IMR-90 (cell line): ENCODE measurements at regions not wholly inside any gene's neighbourhood (a gene's known extent, or its start where the extent isn't known, plus 50 kb on each side); places are given as distances from the start of the nearest gene placed in this dataset.

Experiments
- ATAC-seq: fragments of 200-7000 bp; cut with Tn5 transposase; 2 replicates; pipeline ENCODE4 v1.9.1; 2020; ENCODE audit warnings: low read depth, mild to moderate bottlenecking, moderate library complexity
- BruUV-seq: library from RNA; stranded (reverse); fragments of 400-500 nt; replicated peaks from 2 replicates; lab custom pipeline; 2021; lab: Mats Ljungman, UMichigan
- CTCF ChIA-PET: fragments of 300-600 bp; formaldehyde crosslinking; extraction: SDS; loops from one replicate; lab custom pipeline; 2021; ENCODE audit warnings: antibody characterized with exemption; lab: Yijun Ruan, JAX
- POLR2A ChIA-PET: fragments of 300-600 bp; sonication (Branson Sonifier 250); formaldehyde crosslinking; loops from one replicate; lab custom pipeline; 2022; ENCODE audit warnings: antibody characterized with exemption; ENCODE audit not compliant: unreplicated experiment; lab: Charles Lee
- DNase-seq: peaks from one replicate; pipeline ENCODE4 v3.0.0; 2013
- H2AFZ ChIP-seq: replicated peaks from 2 replicates; pipeline ENCODE3; 2013; ENCODE audit warnings: low read length, mild to moderate bottlenecking; ENCODE audit not compliant: poor library complexity
- H2AK5ac ChIP-seq: 2 replicates; pipeline ENCODE4 v1.6.1; 2013; ENCODE audit warnings: low read depth, low read length, inconsistent platforms
- H2AK9ac ChIP-seq: replicated peaks from 2 replicates; pipeline ENCODE3; 2013; ENCODE audit warnings: mild to moderate bottlenecking, low read depth, low read length, moderate library complexity; ENCODE audit not compliant: poor library complexity
- H2BK120ac ChIP-seq: 2 replicates; pipeline ENCODE4 v1.6.1; 2013; ENCODE audit warnings: low read depth, low read length, inconsistent platforms
- H2BK15ac ChIP-seq: 3 replicates; pipeline ENCODE4 v1.6.1; 2013; ENCODE audit warnings: low read depth, low read length, inconsistent platforms
- H2BK20ac ChIP-seq: 2 replicates; pipeline ENCODE4 v1.6.1; 2013; ENCODE audit warnings: low read depth, mild to moderate bottlenecking, inconsistent platforms, low read length, moderate library complexity
- H2BK5ac ChIP-seq: 2 replicates; pipeline ENCODE4 v1.6.1; 2013; ENCODE audit warnings: mild to moderate bottlenecking, low read depth, low read length, inconsistent platforms; ENCODE audit not compliant: poor library complexity, severe bottlenecking
- H3K14ac ChIP-seq: replicated peaks from 2 replicates; pipeline ENCODE4 v1.6.1; 2013; ENCODE audit warnings: low read depth, low read length, inconsistent platforms
- H3K18ac ChIP-seq: 2 replicates; pipeline ENCODE4 v1.6.1; 2013; ENCODE audit warnings: low read depth, low read length, control low read depth
- H3K23ac ChIP-seq: 2 replicates; pipeline ENCODE4 v1.6.1; 2013; ENCODE audit warnings: low read depth, low read length, inconsistent platforms
- H3K27ac ChIP-seq: 2 replicates; pipeline ENCODE4 v1.5.1; 2013; ENCODE audit warnings: mild to moderate bottlenecking, control low read depth, low read length; ENCODE audit not compliant: insufficient read depth
- H3K27me3 ChIP-seq: 2 replicates; pipeline ENCODE4 v1.6.1; 2013; ENCODE audit warnings: low read length; ENCODE audit not compliant: control insufficient read depth, insufficient read depth
- H3K36me3 ChIP-seq: 2 replicates; pipeline ENCODE4 v1.6.1; 2013; ENCODE audit warnings: low read length, mixed read lengths; ENCODE audit not compliant: control insufficient read depth, insufficient read depth
- H3K4ac ChIP-seq: 2 replicates; pipeline ENCODE4 v1.6.1; 2013; ENCODE audit warnings: low read depth, low read length, inconsistent platforms
- H3K4me1 ChIP-seq: 2 replicates; pipeline ENCODE4 v1.6.1; 2013; ENCODE audit warnings: low read length, mixed read lengths; ENCODE audit not compliant: control insufficient read depth, insufficient read depth
- H3K4me2 ChIP-seq: 2 replicates; pipeline ENCODE4 v1.6.1; 2013; ENCODE audit warnings: low read depth, mild to moderate bottlenecking, control low read depth, low read length, moderate library complexity
- H3K4me3 ChIP-seq: 2 replicates; pipeline ENCODE4 v1.5.1; 2013; ENCODE audit warnings: low read depth, mild to moderate bottlenecking, control low read depth, low read length, moderate library complexity; ENCODE audit not compliant: insufficient read depth
- H3K56ac ChIP-seq: 2 replicates; pipeline ENCODE4 v1.6.1; 2013; ENCODE audit warnings: low read length, inconsistent platforms; ENCODE audit not compliant: insufficient read depth; ENCODE audit errors: extremely low read depth
- H3K79me1 ChIP-seq, 2 experiments: 2 replicates each; pipeline ENCODE4 v1.6.1; 2013; ENCODE audit warnings: low read length in 2 of 2, inconsistent platforms in 1 of 2, low read depth in 1 of 2
- H3K9ac ChIP-seq: 2 replicates; pipeline ENCODE4 v1.6.1; 2013; ENCODE audit warnings: low read depth, low read length, control low read depth
- H3K9me1 ChIP-seq: 2 replicates; pipeline ENCODE4 v1.6.1; 2013; ENCODE audit warnings: low read length, inconsistent platforms; ENCODE audit not compliant: insufficient read depth
- H3K9me3 ChIP-seq: 2 replicates; pipeline ENCODE4 v1.6.1; 2013; ENCODE audit warnings: low read length; ENCODE audit not compliant: control insufficient read depth, insufficient read depth
- H4K20me1 ChIP-seq: 2 replicates; pipeline ENCODE4 v1.6.1; 2013; ENCODE audit warnings: low read length, inconsistent platforms; ENCODE audit not compliant: insufficient read depth
- H4K5ac ChIP-seq: 2 replicates; pipeline ENCODE4 v1.6.1; 2013; ENCODE audit warnings: mild to moderate bottlenecking, low read depth, low read length, control low read depth
- H4K8ac ChIP-seq, 2 experiments: 2 replicates each; pipeline ENCODE4 v1.6.1; 2013; ENCODE audit warnings: low read depth in 2 of 2, low read length in 2 of 2, control low read depth in 1 of 2, inconsistent platforms in 1 of 2
- H4K91ac ChIP-seq: 2 replicates; pipeline ENCODE4 v1.6.1; 2013; ENCODE audit warnings: low read depth, low read length, inconsistent platforms; ENCODE audit not compliant: insufficient read depth
- BHLHE40 ChIP-seq: fragments of 150-350 bp; IDR thresholded peaks from 2 replicates; pipeline ENCODE4 v1.6.1; 2016; ENCODE audit warnings: mild to moderate bottlenecking, low read depth, low read length
- CEBPB ChIP-seq: IDR thresholded peaks from 2 replicates; pipeline ENCODE4 v1.6.1; 2012; ENCODE audit warnings: low read depth, low read length, improper control_type of control experiment
- CHD1 ChIP-seq: IDR thresholded peaks from 2 replicates; pipeline ENCODE4 v1.6.1; 2012; ENCODE audit warnings: low read depth, low read length, improper control_type of control experiment
- CTCF ChIP-seq: conservative IDR thresholded peaks from 2 replicates; pipeline ENCODE4 v1.5.1; 2012; ENCODE audit warnings: mild to moderate bottlenecking, low read depth, low read length, improper control_type of control experiment
- ELK1 ChIP-seq: fragments of 150-350 bp; IDR thresholded peaks from 2 replicates; pipeline ENCODE4 v1.6.1; 2016; ENCODE audit warnings: low read depth, mild to moderate bottlenecking, low read length, moderate library complexity, borderline replicate concordance
- FOS ChIP-seq: fragments of 150-350 bp; IDR thresholded peaks from 2 replicates; pipeline ENCODE4 v1.6.1; 2016; ENCODE audit warnings: low read depth, low read length
- MAFK ChIP-seq: IDR thresholded peaks from 2 replicates; pipeline ENCODE4 v1.6.1; 2012; ENCODE audit warnings: low read depth, low read length, improper control_type of control experiment
- MAZ ChIP-seq: IDR thresholded peaks from 2 replicates; pipeline ENCODE4 v1.6.1; 2012; ENCODE audit warnings: low read depth, mild to moderate bottlenecking, low read length, improper control_type of control experiment, moderate library complexity, borderline replicate concordance
- MXI1 ChIP-seq: IDR thresholded peaks from 2 replicates; pipeline ENCODE4 v1.6.1; 2012; ENCODE audit warnings: low read depth, mild to moderate bottlenecking, low read length, moderate library complexity, borderline replicate concordance
- NFE2L2 ChIP-seq: fragments of 150-350 bp; IDR thresholded peaks from 2 replicates; pipeline ENCODE4 v1.6.1; 2016; ENCODE audit warnings: low read depth, mild to moderate bottlenecking, low read length
- POLR2A ChIP-seq: IDR thresholded peaks from 2 replicates; pipeline ENCODE4 v1.6.1; 2012; ENCODE audit warnings: mild to moderate bottlenecking, low read depth, low read length
- RAD21 ChIP-seq: IDR thresholded peaks from 2 replicates; pipeline ENCODE4 v1.6.1; 2012; ENCODE audit warnings: low read length, improper control_type of control experiment
- RCOR1 ChIP-seq: IDR thresholded peaks from 2 replicates; pipeline ENCODE4 v1.6.1; 2012; ENCODE audit warnings: mild to moderate bottlenecking, low read length, improper control_type of control experiment; ENCODE audit not compliant: insufficient replicate concordance
- RFX5 ChIP-seq: IDR thresholded peaks from 2 replicates; pipeline ENCODE4 v1.8.0; 2012; ENCODE audit warnings: low read depth, mild to moderate bottlenecking, low read length, moderate library complexity
- SMC3 ChIP-seq: fragments of 150-350 bp; IDR thresholded peaks from 2 replicates; pipeline ENCODE4 v1.6.1; 2016; ENCODE audit warnings: low read depth, mild to moderate bottlenecking, antibody characterized with exemption, low read length, moderate library complexity
- WGBS, 2 experiments: methylation state at CpG; one replicate each; pipeline versions ENCODE4 v1.1.5 to v1.1.7; 2013; ENCODE audit warnings: missing lambda C conversion rate in 2 of 2; ENCODE audit not compliant: insufficient read length in 1 of 2; ENCODE audit errors: extremely low coverage in 2 of 2; 5-methylcytosine and 5-hydroxymethylcytosine counted together
- dilution Hi-C: fragments of 300-500 bp; cut with HindIII; formaldehyde crosslinking; loops from one replicate; pipeline ENCODE4 v1.14.3; 2018; ENCODE audit warnings: low sequenced_read_pairs; ENCODE audit not compliant: unreplicated experiment
- in situ Hi-C: fragments of 300-500 bp; cut with MboI; formaldehyde crosslinking; loops from 3 replicates; pipeline ENCODE4 v1.14.3; 2019; ENCODE audit warnings: low sequenced_read_pairs, inconsistent platforms, mixed read lengths
- intact Hi-C: fragments of 100-400 bp; cut with micrococcal nuclease; formaldehyde crosslinking; loops from 2 replicates; pipeline ENCODE4 v1.10.0; 2022
- TF ChIP-seq, protein P1 (sequence below): fragments of 150-350 bp; IDR thresholded peaks from 2 replicates; pipeline ENCODE4 v1.6.1; 2017; ENCODE audit warnings: mild to moderate bottlenecking, antibody characterized with exemption, low read length, low read depth

DNA sequence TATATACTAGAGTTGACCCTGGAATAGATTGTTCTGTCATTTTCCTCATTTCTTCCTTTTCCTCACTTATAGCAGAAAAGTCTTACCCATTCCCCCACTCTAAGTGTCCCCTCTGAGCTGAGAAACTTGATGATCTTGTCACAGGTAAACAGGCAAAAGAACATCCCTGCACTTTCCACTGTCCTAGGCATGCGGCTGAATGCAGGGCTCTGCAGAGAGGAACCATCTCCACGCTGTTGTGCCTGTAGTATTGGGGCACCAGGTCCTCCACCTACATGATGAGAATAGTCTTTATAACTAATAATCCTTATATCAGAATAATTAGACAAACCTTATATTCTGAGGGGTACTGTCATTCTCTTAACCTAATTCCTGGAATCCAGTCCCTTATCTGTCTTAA lies 211.3 kb downstream of the RBM26 start:
- Histone ChIP-seq H3K23ac (no peak overlapping the region), H2AK9ac (no peak overlapping the region), H2BK120ac (no peak overlapping the region), H3K4me1 (no peaks in the 10 kb centered on the region), H4K91ac (no peak overlapping the region), H3K14ac (no peak overlapping the region), H2AK5ac (no peak overlapping the region), H3K9ac (no peak overlapping the region), H3K4me2 (no peak overlapping the region), H3K79me1 (no peaks in the 10 kb centered on the region), H3K9me3 (no peaks in the 10 kb centered on the region), H2BK20ac (no peak overlapping the region), H4K8ac (no peak overlapping the region), H4K5ac (no peak overlapping the region), H3K4me3 (no peak overlapping the region), H2BK5ac (no peak overlapping the region), H3K56ac (no peak overlapping the region), H4K20me1 (no peaks in the 10 kb centered on the region), H3K9me1 (no peaks in the 10 kb centered on the region), H3K27ac (no peak overlapping the region), H2AFZ (no peak overlapping the region), H3K18ac (no peak overlapping the region), H2BK15ac (no peak overlapping the region), H3K4ac (no peak overlapping the region), H3K27me3 (no peaks in the 10 kb centered on the region), H3K36me3 (no peaks in the 10 kb centered on the region)
- TF ChIP-seq NFE2L2 (no peak), CHD1 (no peak), BHLHE40 (no peak), RAD21 (no peak), FOS (no peak), MAFK (no peak), RCOR1 (no peak), CTCF (no peak), CEBPB (no peak), MXI1 (no peak), POLR2A (no peak), RFX5 (no peak), SMC3 (no peak), MAZ (no peak), ELK1 (no peak)
- TF ChIP-seq, protein P1, sequence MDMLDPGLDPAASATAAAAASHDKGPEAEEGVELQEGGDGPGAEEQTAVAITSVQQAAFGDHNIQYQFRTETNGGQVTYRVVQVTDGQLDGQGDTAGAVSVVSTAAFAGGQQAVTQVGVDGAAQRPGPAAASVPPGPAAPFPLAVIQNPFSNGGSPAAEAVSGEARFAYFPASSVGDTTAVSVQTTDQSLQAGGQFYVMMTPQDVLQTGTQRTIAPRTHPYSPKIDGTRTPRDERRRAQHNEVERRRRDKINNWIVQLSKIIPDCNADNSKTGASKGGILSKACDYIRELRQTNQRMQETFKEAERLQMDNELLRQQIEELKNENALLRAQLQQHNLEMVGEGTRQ = no peak
- BruUV-seq = no TSS peak
- ChIA-PET CTCF (interaction anchor here (0.8 kb wide), 1 partner anchor 10 kb away, joined by 3 read pairs; no protein-coding TSS in a partner anchor), POLR2A (no interaction called here)
- ATAC-seq = no peak
- dilution Hi-C loops = no loop called here
- intact Hi-C loops = no loop called here
- no CpG with 5 or more reads among the region's 2 CpGs for WGBS, 2 experiments
- in situ Hi-C loops = no loop called here
- no peak for DNase-seq
